NCI-H2196 (cell line): ENCODE measurements at regions not wholly inside any gene's neighbourhood (a gene's known extent, or its start where the extent isn't known, plus 50 kb on each side); places are given as distances from the start of the nearest gene placed in this dataset.

Source experiments
- DNase-seq: peaks from one replicate; lab custom pipeline; 2025; ENCODE audit not compliant: unreplicated experiment; lab: John Stamatoyannopoulos, UW

- DNase-seq, result no peak
These were observed 266.4 kb downstream of the MRTFB start for GRCh38 chr16:14337303-14338191.

GRCh38 chr16:14335297-14335696 is 264.2 kb downstream of the MRTFB start:
- DNase-seq, result no peak

GRCh38 chr16:14334366-14335080 is 263.4 kb downstream of the MRTFB start:
- DNase-seq, result no peak

GRCh38 chr16:14333361-14333760 is 262.2 kb downstream of the MRTFB start:
- no peak for DNase-seq

- no peak for DNase-seq
These were observed 259.9 kb downstream of the MRTFB start for GRCh38 chr16:14331020-14331419.

GRCh38 chr16:14329727-14330350 is 258.7 kb downstream of the MRTFB start:
- no peak for DNase-seq

GRCh38 chr16:14325502-14326401 is 254.6 kb downstream of the MRTFB start:
- peak; percentile 29 for DNase-seq

GRCh38 chr16:14324581-14324980 is 253.5 kb downstream of the MRTFB start:
- DNase-seq, result peak; percentile 29

- DNase-seq, result no peak
These were observed 251.1 kb downstream of the MRTFB start for GRCh38 chr16:14322186-14322585.

- peak; percentile 98 for DNase-seq
These were observed 250.4 kb downstream of the MRTFB start for GRCh38 chr16:14321542-14321941.

GRCh38 chr16:14320406-14320805 is 249.3 kb downstream of the MRTFB start:
- DNase-seq, result no peak
